Adrenal gland (tissue), 5 donors: ENCODE measurements at regions not wholly inside any gene's neighbourhood (a gene's known extent, or its start where the extent isn't known, plus 50 kb on each side); places are given as distances from the start of the nearest gene placed in this dataset.

Source experiments
- POLR2A ChIP-seq, 2 donors: fragments of 450-650 bp; IDR thresholded peaks; one replicate each; pipeline ENCODE4 v1.6.1; 2017; ENCODE audit warnings: antibody characterized with exemption in 2 of 2, mild to moderate bottlenecking in 2 of 2, moderate library complexity in 1 of 2
- TF ChIP-seq, protein P1 (sequence below), 6 experiments: fragments of 450-650 bp in 4 of 6; fragments of 200-600 bp in 2 of 6; sonication (generic) in 1 of 6; IDR thresholded peaks; 1 replicate in 5 of 6; 2 replicates in 1 of 6; pipeline versions ENCODE4 v1.5.1 to v1.8.0; 2016 to 2021; ENCODE audit warnings: antibody characterized with exemption in 6 of 6, mild to moderate bottlenecking in 2 of 6, moderate library complexity in 1 of 6
- donor health status: DM: no; HTN: no; CAD: no.

- TF ChIP-seq, protein P1, sequence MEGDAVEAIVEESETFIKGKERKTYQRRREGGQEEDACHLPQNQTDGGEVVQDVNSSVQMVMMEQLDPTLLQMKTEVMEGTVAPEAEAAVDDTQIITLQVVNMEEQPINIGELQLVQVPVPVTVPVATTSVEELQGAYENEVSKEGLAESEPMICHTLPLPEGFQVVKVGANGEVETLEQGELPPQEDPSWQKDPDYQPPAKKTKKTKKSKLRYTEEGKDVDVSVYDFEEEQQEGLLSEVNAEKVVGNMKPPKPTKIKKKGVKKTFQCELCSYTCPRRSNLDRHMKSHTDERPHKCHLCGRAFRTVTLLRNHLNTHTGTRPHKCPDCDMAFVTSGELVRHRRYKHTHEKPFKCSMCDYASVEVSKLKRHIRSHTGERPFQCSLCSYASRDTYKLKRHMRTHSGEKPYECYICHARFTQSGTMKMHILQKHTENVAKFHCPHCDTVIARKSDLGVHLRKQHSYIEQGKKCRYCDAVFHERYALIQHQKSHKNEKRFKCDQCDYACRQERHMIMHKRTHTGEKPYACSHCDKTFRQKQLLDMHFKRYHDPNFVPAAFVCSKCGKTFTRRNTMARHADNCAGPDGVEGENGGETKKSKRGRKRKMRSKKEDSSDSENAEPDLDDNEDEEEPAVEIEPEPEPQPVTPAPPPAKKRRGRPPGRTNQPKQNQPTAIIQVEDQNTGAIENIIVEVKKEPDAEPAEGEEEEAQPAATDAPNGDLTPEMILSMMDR (IDR thresholded peaks at IDR 0.05) = no peak
- TF ChIP-seq POLR2A (IDR thresholded peaks at IDR 0.05) = no peak
Observed at GRCh38 chr5:28313321-28313951, 1275.0 kb upstream of the CDH9 start.
